ENCODE measurements at regions not wholly inside any gene's neighbourhood (a gene's known extent, or its start where the extent isn't known, plus 50 kb on each side); places are given as distances from the start of the nearest gene placed in this dataset.

DNA sequence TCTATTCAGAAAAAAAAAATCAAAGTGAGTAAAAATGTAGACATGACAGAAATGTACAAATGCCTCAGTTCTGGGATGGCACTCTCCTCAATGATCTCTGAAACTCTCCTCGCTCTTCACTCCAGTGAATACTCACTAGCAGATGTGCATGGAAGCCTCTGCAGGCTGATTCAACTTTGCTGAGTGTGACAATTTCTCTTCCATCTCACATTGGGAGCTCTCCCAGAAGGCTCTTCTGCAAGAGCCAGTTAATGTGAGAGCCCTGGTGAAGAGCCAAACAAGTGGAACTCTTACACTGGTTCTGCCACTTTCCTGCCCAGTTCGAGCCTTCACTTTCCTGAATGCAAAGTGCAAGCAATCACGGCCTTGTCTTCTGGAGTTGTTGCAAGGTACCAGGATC, 147.1 kb upstream of the IRX6 start:
- no peaks in the 10 kb centered on the region for H3K9me3 ChIP-seq
- ATAC-seq (no peak), DNase-seq (no peak)
- H3K27ac ChIP-seq: no peak overlapping the region
- no peaks in the 10 kb centered on the region for H3K27me3 ChIP-seq (ENCODE audit: low read depth)
- H3K36me3 ChIP-seq: no peaks in the 10 kb centered on the region
- H3K4me3 ChIP-seq: no peak overlapping the region
- no peaks in the 10 kb centered on the region for H3K4me1 ChIP-seq
- TF ChIP-seq, protein P1, sequence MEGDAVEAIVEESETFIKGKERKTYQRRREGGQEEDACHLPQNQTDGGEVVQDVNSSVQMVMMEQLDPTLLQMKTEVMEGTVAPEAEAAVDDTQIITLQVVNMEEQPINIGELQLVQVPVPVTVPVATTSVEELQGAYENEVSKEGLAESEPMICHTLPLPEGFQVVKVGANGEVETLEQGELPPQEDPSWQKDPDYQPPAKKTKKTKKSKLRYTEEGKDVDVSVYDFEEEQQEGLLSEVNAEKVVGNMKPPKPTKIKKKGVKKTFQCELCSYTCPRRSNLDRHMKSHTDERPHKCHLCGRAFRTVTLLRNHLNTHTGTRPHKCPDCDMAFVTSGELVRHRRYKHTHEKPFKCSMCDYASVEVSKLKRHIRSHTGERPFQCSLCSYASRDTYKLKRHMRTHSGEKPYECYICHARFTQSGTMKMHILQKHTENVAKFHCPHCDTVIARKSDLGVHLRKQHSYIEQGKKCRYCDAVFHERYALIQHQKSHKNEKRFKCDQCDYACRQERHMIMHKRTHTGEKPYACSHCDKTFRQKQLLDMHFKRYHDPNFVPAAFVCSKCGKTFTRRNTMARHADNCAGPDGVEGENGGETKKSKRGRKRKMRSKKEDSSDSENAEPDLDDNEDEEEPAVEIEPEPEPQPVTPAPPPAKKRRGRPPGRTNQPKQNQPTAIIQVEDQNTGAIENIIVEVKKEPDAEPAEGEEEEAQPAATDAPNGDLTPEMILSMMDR (IDR thresholded peaks at IDR 0.05): no peak
- intact Hi-C loops (cut with DNase I): no loop called here

DNA sequence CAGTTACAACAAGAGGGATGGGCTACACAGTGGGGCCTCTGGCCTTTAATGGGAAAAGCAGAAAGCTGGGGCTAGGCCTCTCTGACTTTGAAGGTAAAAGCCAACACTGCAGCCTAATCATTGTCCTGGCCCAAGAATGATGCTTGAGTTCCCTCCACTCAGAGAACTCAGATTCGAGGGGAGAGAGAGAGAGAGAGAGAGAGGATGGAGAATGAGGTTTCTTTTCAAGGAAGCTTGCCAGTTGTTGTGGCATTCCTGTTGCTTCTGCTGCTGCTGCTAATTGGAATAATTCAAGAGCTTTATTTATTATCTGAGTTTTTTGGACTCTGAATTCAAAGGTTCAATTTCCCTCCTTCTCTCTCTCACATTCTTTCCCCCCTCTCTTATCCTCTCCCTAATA, 144.6 kb upstream of the IRX6 start:
- peak in 1 of 2 donors; percentile 30 for ATAC-seq
- Histone ChIP-seq H3K9me3 (no peaks in the 10 kb centered on the region), H3K27ac (no peak overlapping the region), H3K4me3 (no peak overlapping the region), H3K36me3 (no peaks in the 10 kb centered on the region), H3K4me1 (no peaks in the 10 kb centered on the region), H3K27me3 (ENCODE audit: low read depth) (no peaks in the 10 kb centered on the region)
- intact Hi-C loops (cut with DNase I): no loop called here
- TF ChIP-seq, protein P1 (IDR thresholded peaks at IDR 0.05): no peak
- DNase-seq: no peak

DNA sequence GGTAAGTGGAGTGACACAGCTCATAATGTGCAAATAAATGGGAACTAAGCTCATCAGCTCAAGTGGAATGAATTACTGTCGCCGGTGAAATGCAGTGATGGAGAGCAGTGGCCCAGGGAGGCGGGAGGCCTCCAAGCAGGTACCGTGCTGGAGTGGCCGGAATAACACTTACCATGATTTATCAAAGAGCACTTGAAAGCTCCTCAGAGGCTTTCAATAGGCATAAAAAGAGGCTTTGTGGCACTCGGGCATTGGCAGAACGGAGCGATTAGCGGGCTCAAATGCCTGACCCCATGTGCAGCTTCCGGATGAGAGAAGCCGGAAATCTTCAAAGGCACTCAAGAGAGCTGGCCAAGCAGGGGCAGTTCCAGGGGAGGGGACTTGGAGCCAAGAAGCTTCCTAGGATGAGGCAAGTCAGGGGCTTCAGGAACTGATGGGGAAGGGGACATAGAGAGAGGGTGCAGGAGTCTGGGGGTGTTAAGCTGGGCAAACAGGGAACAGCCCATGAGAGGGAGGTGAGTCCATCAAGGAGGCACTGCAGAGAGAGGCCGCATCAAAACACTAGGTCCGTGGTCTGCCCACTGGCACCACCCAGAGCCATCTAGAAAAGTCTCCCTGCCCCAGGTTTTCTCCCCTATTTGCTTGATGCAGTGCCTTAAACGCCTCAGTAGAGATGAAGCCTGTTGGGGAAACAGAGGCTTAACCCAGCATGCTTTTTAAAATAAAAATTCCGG, 144.0 kb upstream of the IRX6 start:
- no peak overlapping the region for H3K27ac ChIP-seq
- ATAC-seq (peak; percentile 92 to 97), DNase-seq (peak; percentile 76)
- TF ChIP-seq, protein P1 (IDR thresholded peaks at IDR 0.05): no peak
- H3K36me3 ChIP-seq: no peaks in the 10 kb centered on the region
- H3K4me3 ChIP-seq: no peak overlapping the region
- H3K9me3 ChIP-seq: no peaks in the 10 kb centered on the region
- H3K4me1 ChIP-seq: no peaks in the 10 kb centered on the region
- intact Hi-C loops (cut with DNase I): no loop called here
- H3K27me3 ChIP-seq (ENCODE audit: low read depth): no peaks in the 10 kb centered on the region

DNA sequence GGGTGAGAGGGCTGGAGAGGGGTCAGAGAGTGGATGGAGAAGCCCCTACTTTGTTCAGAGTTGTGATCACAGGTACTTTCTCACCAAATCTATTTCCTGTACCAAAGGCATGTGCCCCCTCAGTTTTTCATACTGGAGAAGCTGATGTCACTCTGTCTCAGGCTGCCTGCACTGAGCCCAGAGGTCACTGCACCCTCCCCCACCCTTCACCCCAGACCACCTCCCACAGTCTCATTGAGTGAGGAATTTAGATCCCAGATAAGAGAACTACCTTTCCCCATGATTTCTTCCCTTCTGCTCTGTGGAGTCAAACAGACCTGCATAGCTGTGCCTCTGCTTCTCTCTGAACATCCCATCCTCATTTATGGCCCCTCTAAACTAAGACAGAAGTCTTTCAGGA, 140.0 kb upstream of the IRX6 start:
- no peak for DNase-seq
- no peak overlapping the region for H3K27ac ChIP-seq
- no peaks in the 10 kb centered on the region for H3K27me3 ChIP-seq (ENCODE audit: low read depth)
- H3K4me1 ChIP-seq: no peaks in the 10 kb centered on the region
- H3K9me3 ChIP-seq: no peaks in the 10 kb centered on the region
- no peaks in the 10 kb centered on the region for H3K36me3 ChIP-seq
- H3K4me3 ChIP-seq: no peak overlapping the region
- TF ChIP-seq, protein P1 (IDR thresholded peaks at IDR 0.05): no peak
- ATAC-seq: no peak
- intact Hi-C loops (cut with DNase I): no loop called here

DNA sequence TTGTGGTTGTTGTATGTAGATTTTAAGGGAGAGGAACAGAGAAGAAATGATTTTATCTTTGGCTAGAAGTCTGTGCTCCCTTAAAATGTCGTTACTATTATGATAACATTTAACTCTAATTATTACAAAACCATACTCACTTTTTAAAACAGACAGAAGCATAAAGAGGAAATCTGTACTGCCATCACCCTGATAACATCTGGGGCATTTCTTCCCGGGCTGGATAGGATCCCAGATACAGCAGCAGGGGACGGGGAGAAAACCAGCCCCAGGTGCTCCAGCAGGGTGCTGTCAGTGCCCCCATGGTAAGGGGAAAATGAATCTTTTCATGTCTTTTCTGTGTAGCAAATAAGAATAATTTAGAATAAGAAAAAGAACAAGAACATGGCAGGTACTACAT, 139.4 kb upstream of the IRX6 start:
- TF ChIP-seq, protein P1 (IDR thresholded peaks at IDR 0.05): no peak
- no peak overlapping the region for H3K4me3 ChIP-seq
- no peaks in the 10 kb centered on the region for H3K4me1 ChIP-seq
- DNase-seq (no peak), ATAC-seq (no peak)
- intact Hi-C loops (cut with DNase I): no loop called here
- no peaks in the 10 kb centered on the region for H3K9me3 ChIP-seq
- no peaks in the 10 kb centered on the region for H3K36me3 ChIP-seq
- no peak overlapping the region for H3K27ac ChIP-seq
- H3K27me3 ChIP-seq (ENCODE audit: low read depth): no peaks in the 10 kb centered on the region

Measured in lower lobe of right lung (tissue), 2 donors.